PC-9 (cell line): ENCODE measurements at regions not wholly inside any gene's neighbourhood (a gene's known extent, or its start where the extent isn't known, plus 50 kb on each side); places are given as distances from the start of the nearest gene placed in this dataset.

Experiments used
- BruUV-seq: library from RNA; stranded (reverse); fragments of 400-500 nt; replicated peaks from 2 replicates; lab custom pipeline; 2021; lab: Mats Ljungman, UMichigan
- CTCF ChIA-PET: fragments of 300-600 bp; sonication (Branson Sonifier 250); formaldehyde crosslinking; loops from one replicate; lab custom pipeline; 2022; ENCODE audit warnings: antibody characterized with exemption; lab: Charles Lee
- POLR2A ChIA-PET: fragments of 300-600 bp; sonication (Branson Sonifier 250); formaldehyde crosslinking; loops from one replicate; lab custom pipeline; 2022; ENCODE audit warnings: antibody characterized with exemption; ENCODE audit not compliant: unreplicated experiment; lab: Charles Lee
- DNase-seq, 2 experiments: peaks; one replicate each; pipeline versions ENCODE4 v3.0.0 to v3.0.0-alpha.2; 2015 to 2022; ENCODE audit warnings: mixed read lengths in 1 of 2
- H2AFZ ChIP-seq: fragments of 200-600 bp; sonication (generic); 2 replicates; pipeline ENCODE4 v1.8.1; 2017; ENCODE audit warnings: antibody characterized with exemption
- H3F3A ChIP-seq: fragments of 200-600 bp; sonication (generic); 2 replicates; pipeline ENCODE4 v1.8.1; 2017; ENCODE audit warnings: antibody characterized with exemption, mild to moderate bottlenecking, low read depth; ENCODE audit not compliant: insufficient read depth
- H3K27ac ChIP-seq: fragments of 200-600 bp; sonication (generic); 2 replicates; pipeline ENCODE4 v1.6.1; 2016; ENCODE audit warnings: mixed run types
- H3K27me3 ChIP-seq: fragments of 200-600 bp; sonication (generic); 2 replicates; pipeline ENCODE4 v1.6.1; 2016; ENCODE audit warnings: low read depth, mixed run types; ENCODE audit not compliant: insufficient read depth
- H3K36me3 ChIP-seq: fragments of 200-600 bp; sonication (generic); 2 replicates; pipeline ENCODE4 v1.6.1; 2016; ENCODE audit warnings: low read depth, mixed run types
- H3K4me1 ChIP-seq: fragments of 200-600 bp; sonication (generic); replicated peaks from 2 replicates; pipeline ENCODE4 v1.6.1; 2016; ENCODE audit warnings: mixed run types; ENCODE audit not compliant: insufficient read depth
- H3K4me2 ChIP-seq: fragments of 200-600 bp; sonication (generic); 2 replicates; pipeline ENCODE4 v1.6.1; 2017; ENCODE audit warnings: mixed run types
- H3K4me3 ChIP-seq: fragments of 200-600 bp; sonication (generic); 2 replicates; pipeline ENCODE4 v1.6.1; 2016; ENCODE audit warnings: mixed run types
- H3K79me2 ChIP-seq: fragments of 200-600 bp; sonication (generic); 2 replicates; pipeline ENCODE4 v1.6.1; 2017; ENCODE audit warnings: low read depth, mixed run types
- H3K9me2 ChIP-seq: fragments of 200-600 bp; sonication (generic); 2 replicates; pipeline ENCODE4 v1.8.1; 2017; ENCODE audit warnings: mild to moderate bottlenecking; ENCODE audit not compliant: insufficient read depth
- H3K9me3 ChIP-seq: fragments of 200-600 bp; sonication (generic); 2 replicates; pipeline ENCODE4 v1.8.1; 2016; ENCODE audit warnings: low read depth; ENCODE audit not compliant: insufficient read depth
- H4K20me1 ChIP-seq: fragments of 200-600 bp; sonication (generic); 2 replicates; pipeline ENCODE4 v1.8.1; 2017; ENCODE audit not compliant: insufficient read depth
- EZH2 ChIP-seq: fragments of 200-600 bp; sonication (generic); IDR thresholded peaks from 2 replicates; pipeline ENCODE4 v1.8.0; 2017; ENCODE audit warnings: antibody characterized with exemption, low read depth
- intact Hi-C: fragments of 100-400 bp; cut with micrococcal nuclease; formaldehyde crosslinking; loops from one replicate; pipeline ENCODE4 v1.10.0; 2022; ENCODE audit not compliant: unreplicated experiment
- TF ChIP-seq, protein P1 (sequence below): fragments of 200-600 bp; sonication (generic); conservative IDR thresholded peaks from 2 replicates; pipeline ENCODE4 v1.6.1; 2017; ENCODE audit warnings: mixed run types, antibody characterized with exemption, mild to moderate bottlenecking, moderate library complexity

DNA sequence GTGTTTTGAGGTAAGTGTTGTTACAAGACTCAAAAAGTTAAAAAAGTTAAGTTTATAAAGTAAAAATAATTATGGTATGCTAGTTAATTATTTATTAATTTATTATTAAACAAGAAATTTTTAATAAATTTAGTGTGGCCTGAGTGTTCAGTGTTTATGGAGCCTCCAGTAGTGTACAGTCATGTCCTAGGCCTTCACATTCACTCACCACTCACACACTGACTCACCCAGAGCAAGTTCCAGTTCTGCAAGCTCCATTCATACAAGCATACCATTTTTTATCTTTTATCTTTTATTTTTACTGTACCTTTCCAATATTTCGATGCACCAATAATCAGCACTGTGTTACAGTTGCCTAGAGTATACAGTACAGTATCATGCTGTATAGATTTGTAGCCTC, 381.2 kb upstream of the MGMT start:
- Histone ChIP-seq H3K4me3 (no peak overlapping the region), H3K36me3 (no peaks in the 10 kb centered on the region), H3F3A (no peaks in the 10 kb centered on the region), H4K20me1 (no peaks in the 10 kb centered on the region), H3K27me3 (no peaks in the 10 kb centered on the region), H2AFZ (no peak overlapping the region), H3K4me2 (no peak overlapping the region), H3K27ac (no peak overlapping the region), H3K79me2 (no peaks in the 10 kb centered on the region), H3K9me2 (no peaks in the 10 kb centered on the region), H3K9me3 (no peaks in the 10 kb centered on the region), H3K4me1 (no peaks in the 10 kb centered on the region)
- ChIA-PET POLR2A (no interaction called here), CTCF (no interaction called here)
- TF ChIP-seq EZH2 = no peak
- DNase-seq = no peak
- no TSS peak for BruUV-seq
- intact Hi-C loops = no loop called here

GRCh38 chr10:129089341-129089740, 377.7 kb upstream of the MGMT start:
- no peaks in the 10 kb centered on the region for H3K36me3 ChIP-seq
- DNase-seq = no peak
- CTCF ChIA-PET = no interaction called here
- POLR2A ChIA-PET = no interaction called here
- H3F3A ChIP-seq = no peaks in the 10 kb centered on the region
- no peaks in the 10 kb centered on the region for H3K9me3 ChIP-seq
- BruUV-seq = no TSS peak
- no peak overlapping the region for H3K4me2 ChIP-seq
- no peak overlapping the region for H3K27ac ChIP-seq
- H3K4me3 ChIP-seq = no peak overlapping the region
- H2AFZ ChIP-seq = no peak overlapping the region
- H3K79me2 ChIP-seq = no peaks in the 10 kb centered on the region
- no peaks in the 10 kb centered on the region for H3K4me1 ChIP-seq
- intact Hi-C loops = no loop called here
- TF ChIP-seq EZH2 = no peak
- TF ChIP-seq, protein P1, sequence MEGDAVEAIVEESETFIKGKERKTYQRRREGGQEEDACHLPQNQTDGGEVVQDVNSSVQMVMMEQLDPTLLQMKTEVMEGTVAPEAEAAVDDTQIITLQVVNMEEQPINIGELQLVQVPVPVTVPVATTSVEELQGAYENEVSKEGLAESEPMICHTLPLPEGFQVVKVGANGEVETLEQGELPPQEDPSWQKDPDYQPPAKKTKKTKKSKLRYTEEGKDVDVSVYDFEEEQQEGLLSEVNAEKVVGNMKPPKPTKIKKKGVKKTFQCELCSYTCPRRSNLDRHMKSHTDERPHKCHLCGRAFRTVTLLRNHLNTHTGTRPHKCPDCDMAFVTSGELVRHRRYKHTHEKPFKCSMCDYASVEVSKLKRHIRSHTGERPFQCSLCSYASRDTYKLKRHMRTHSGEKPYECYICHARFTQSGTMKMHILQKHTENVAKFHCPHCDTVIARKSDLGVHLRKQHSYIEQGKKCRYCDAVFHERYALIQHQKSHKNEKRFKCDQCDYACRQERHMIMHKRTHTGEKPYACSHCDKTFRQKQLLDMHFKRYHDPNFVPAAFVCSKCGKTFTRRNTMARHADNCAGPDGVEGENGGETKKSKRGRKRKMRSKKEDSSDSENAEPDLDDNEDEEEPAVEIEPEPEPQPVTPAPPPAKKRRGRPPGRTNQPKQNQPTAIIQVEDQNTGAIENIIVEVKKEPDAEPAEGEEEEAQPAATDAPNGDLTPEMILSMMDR = no peak
- 0 out of 2 replicates have a peak, but pooled peaks cover 9% of the 10 kb centered on the region for H3K27me3 ChIP-seq
- no peaks in the 10 kb centered on the region for H3K9me2 ChIP-seq
- no peaks in the 10 kb centered on the region for H4K20me1 ChIP-seq

GRCh38 chr10:129090165-129090564, 376.9 kb upstream of the MGMT start:
- intact Hi-C loops = no loop called here
- Histone ChIP-seq H3K4me1 (no peaks in the 10 kb centered on the region), H3K36me3 (no peaks in the 10 kb centered on the region), H3F3A (no peaks in the 10 kb centered on the region), H3K79me2 (no peaks in the 10 kb centered on the region), H3K9me2 (no peaks in the 10 kb centered on the region), H3K4me3 (no peak overlapping the region), H4K20me1 (no peaks in the 10 kb centered on the region), H2AFZ (no peak overlapping the region), H3K9me3 (no peaks in the 10 kb centered on the region), H3K27me3 (0 out of 2 replicates have a peak, but pooled peaks cover 9% of the 10 kb centered on the region), H3K27ac (no peak overlapping the region), H3K4me2 (no peak overlapping the region)
- no peak for DNase-seq
- no TSS peak for BruUV-seq
- TF ChIP-seq EZH2 = no peak
- TF ChIP-seq, protein P1 = no peak
- CTCF ChIA-PET = no interaction called here
- POLR2A ChIA-PET = no interaction called here
